Body of pancreas (tissue), 4 donors: ENCODE measurements at regions not wholly inside any gene's neighbourhood (a gene's known extent, or its start where the extent isn't known, plus 50 kb on each side); places are given as distances from the start of the nearest gene placed in this dataset.

Source experiments
- ATAC-seq: fragments of 150-250 bp; one replicate; pipeline ENCODE4 v1.9.1; 2016
- DNase-seq, 4 donors: peaks; one replicate each; pipeline ENCODE4 v3.0.0-alpha.2; 2019
- H3K27ac ChIP-seq, 4 donors: fragments of 200-600 bp; sonication (generic); 1 replicate in 3 of 4; 2 replicates in 1 of 4; pipeline versions ENCODE4 v1.5.1 to v1.6.1; 2016 to 2019; ENCODE audit warnings: mild to moderate bottlenecking in 1 of 4, mixed read lengths in 1 of 4, moderate library complexity in 1 of 4
- H3K27me3 ChIP-seq, 2 donors: fragments of 200-600 bp; sonication (generic); one replicate each; pipeline ENCODE4 v1.6.0; 2016; ENCODE audit warnings: mild to moderate bottlenecking in 1 of 2
- H3K36me3 ChIP-seq, 2 donors: fragments of 200-600 bp; sonication (generic); replicated peaks in 1 of 2; 2 replicates each; pipeline ENCODE4 v1.5.1; 2016; ENCODE audit warnings: low read depth in 2 of 2; ENCODE audit not compliant: insufficient read depth in 1 of 2
- H3K4me1 ChIP-seq: fragments of 200-600 bp; sonication (generic); one replicate; pipeline ENCODE4 v1.6.0; 2016
- H3K4me3 ChIP-seq, 2 donors: fragments of 200-600 bp; sonication (generic); 1 replicate in 1 of 2; 2 replicates in 1 of 2; pipeline ENCODE4 v1.5.1; 2016 to 2019
- H3K9me3 ChIP-seq, 3 donors: fragments of 200-600 bp; sonication (generic); 1 replicate in 2 of 3; 2 replicates in 1 of 3; pipeline ENCODE4 v1.5.1; 2016
- CTCF ChIP-seq, 7 experiments: fragments of 450-650 bp in 4 of 7; fragments of 200-600 bp in 3 of 7; sonication (generic) in 3 of 7; IDR thresholded peaks; one replicate each; pipeline ENCODE4 v1.5.1; 2016 to 2019; ENCODE audit warnings: antibody characterized with exemption in 7 of 7
- POLR2A ChIP-seq, 3 donors: fragments of 450-650 bp; IDR thresholded peaks; one replicate each; pipeline ENCODE4 v1.6.1; 2016; ENCODE audit warnings: antibody characterized with exemption in 3 of 3, mild to moderate bottlenecking in 2 of 3
- WGBS, 2 donors: methylation state at CpG; one replicate each; pipeline ENCODE4 v1.1.5; 2017; 5-methylcytosine and 5-hydroxymethylcytosine counted together
- intact Hi-C: fragments of 100-400 bp; cut with DNase I; formaldehyde crosslinking; loops from one replicate; pipeline ENCODE4 v1.15.1; 2023

- Histone ChIP-seq H3K4me3 (no peak overlapping the region), H3K27me3 (no peaks in the 10 kb centered on the region), H3K9me3 (no peaks in the 10 kb centered on the region), H3K36me3 (no peaks in the 10 kb centered on the region), H3K27ac (no peak overlapping the region), H3K4me1 (no peaks in the 10 kb centered on the region)
- intact Hi-C loops = no loop called here
- 35 to 38% methylated on average over 2 of the region's 2 CpGs for WGBS, 2 donors
- no peak for TF ChIP-seq CTCF (IDR thresholded peaks at IDR 0.05)
- TF ChIP-seq POLR2A (IDR thresholded peaks at IDR 0.05) = no peak
- ATAC-seq = no peak
- DNase-seq = no peak
Measured at GRCh38 chr18:41703744-41704530, 251.1 kb upstream of the PIK3C3 start.

GRCh38 chr18:41700416-41700815, 254.6 kb upstream of the PIK3C3 start:
- Histone ChIP-seq H3K36me3 (no peaks in the 10 kb centered on the region), H3K4me3 (no peak overlapping the region), H3K27me3 (no peaks in the 10 kb centered on the region), H3K4me1 (no peaks in the 10 kb centered on the region), H3K27ac (no peak overlapping the region), H3K9me3 (no peaks in the 10 kb centered on the region)
- no peak for TF ChIP-seq CTCF (IDR thresholded peaks at IDR 0.05)
- TF ChIP-seq POLR2A (IDR thresholded peaks at IDR 0.05) = no peak
- no peak for ATAC-seq
- DNase-seq = no peak
- 58 to 60% methylated on average over 4 of the region's 4 CpGs for WGBS, 2 donors
- intact Hi-C loops = no loop called here

GRCh38 chr18:41695441-41695840, 259.6 kb upstream of the PIK3C3 start:
- H3K9me3 ChIP-seq = no peaks in the 10 kb centered on the region
- H3K4me1 ChIP-seq = no peaks in the 10 kb centered on the region
- H3K27ac ChIP-seq = no peak overlapping the region
- H3K36me3 ChIP-seq = no peaks in the 10 kb centered on the region
- ATAC-seq (no peak), DNase-seq (no peak)
- intact Hi-C loops = no loop called here
- H3K4me3 ChIP-seq = no peak overlapping the region
- H3K27me3 ChIP-seq = no peaks in the 10 kb centered on the region
- TF ChIP-seq CTCF (IDR thresholded peaks at IDR 0.05) = no peak

GRCh38 chr18:41693008-41693407, 262.0 kb upstream of the PIK3C3 start:
- ATAC-seq = no peak
- Histone ChIP-seq H3K4me1 (no peaks in the 10 kb centered on the region), H3K9me3 (no peaks in the 10 kb centered on the region), H3K4me3 (no peak overlapping the region), H3K27me3 (no peaks in the 10 kb centered on the region), H3K27ac (no peak overlapping the region), H3K36me3 (no peaks in the 10 kb centered on the region)
- 31 to 32% methylated on average over 1 of the region's 1 CpG for WGBS, 2 donors
- TF ChIP-seq POLR2A (IDR thresholded peaks at IDR 0.05) (no peak), CTCF (IDR thresholded peaks at IDR 0.05) (no peak)
- DNase-seq = no peak
- intact Hi-C loops = no loop called here
